ENCODE measurements at regions not wholly inside any gene's neighbourhood (a gene's known extent, or its start where the extent isn't known, plus 50 kb on each side); places are given as distances from the start of the nearest gene placed in this dataset.

DNA sequence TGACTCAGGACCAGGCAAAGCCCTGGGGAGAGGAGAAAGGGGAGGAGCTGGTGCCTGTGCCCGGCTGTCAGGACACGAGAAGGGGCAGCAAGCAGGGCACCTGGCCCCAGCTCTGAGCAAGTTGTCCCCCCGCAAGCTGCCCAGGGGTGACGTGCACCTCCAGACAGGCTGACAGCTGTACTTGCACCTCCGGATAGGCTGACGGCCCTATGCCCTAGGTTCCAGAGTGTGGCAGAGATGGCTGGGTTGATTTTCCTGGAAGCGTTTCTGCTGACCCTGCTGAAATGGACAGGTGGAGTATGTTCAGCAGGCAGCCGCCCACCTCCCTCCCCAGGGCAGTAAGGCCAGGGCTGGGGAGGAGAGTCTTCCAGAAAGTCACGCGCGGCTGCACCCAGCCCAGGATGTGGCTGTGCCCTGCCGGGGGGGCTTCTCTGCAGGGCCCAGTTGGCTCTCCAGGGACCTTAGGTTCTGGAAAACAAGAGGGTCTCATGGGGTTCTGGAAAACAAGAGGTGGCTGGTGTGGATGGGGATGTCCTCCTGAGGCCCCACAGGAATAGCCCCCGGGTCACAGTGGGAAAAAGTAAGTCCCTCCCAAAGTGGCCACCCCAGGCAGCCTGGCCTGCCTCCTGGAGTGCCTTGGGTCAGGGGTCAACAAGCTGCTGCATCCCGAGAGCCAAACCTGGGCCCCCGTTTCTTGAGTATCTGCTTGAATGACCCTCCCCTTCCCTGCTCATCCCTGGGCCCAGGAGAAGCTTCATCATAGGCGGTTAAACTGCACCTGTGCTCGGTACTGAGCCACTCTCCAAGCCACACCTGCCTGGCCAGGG is 71.4 kb upstream of the OTOS start:
- TF ChIP-seq, protein P1, sequence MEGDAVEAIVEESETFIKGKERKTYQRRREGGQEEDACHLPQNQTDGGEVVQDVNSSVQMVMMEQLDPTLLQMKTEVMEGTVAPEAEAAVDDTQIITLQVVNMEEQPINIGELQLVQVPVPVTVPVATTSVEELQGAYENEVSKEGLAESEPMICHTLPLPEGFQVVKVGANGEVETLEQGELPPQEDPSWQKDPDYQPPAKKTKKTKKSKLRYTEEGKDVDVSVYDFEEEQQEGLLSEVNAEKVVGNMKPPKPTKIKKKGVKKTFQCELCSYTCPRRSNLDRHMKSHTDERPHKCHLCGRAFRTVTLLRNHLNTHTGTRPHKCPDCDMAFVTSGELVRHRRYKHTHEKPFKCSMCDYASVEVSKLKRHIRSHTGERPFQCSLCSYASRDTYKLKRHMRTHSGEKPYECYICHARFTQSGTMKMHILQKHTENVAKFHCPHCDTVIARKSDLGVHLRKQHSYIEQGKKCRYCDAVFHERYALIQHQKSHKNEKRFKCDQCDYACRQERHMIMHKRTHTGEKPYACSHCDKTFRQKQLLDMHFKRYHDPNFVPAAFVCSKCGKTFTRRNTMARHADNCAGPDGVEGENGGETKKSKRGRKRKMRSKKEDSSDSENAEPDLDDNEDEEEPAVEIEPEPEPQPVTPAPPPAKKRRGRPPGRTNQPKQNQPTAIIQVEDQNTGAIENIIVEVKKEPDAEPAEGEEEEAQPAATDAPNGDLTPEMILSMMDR (IDR thresholded peaks at IDR 0.05; ENCODE audit: low read length): no peak
- TF ChIP-seq EZH2 (optimal IDR thresholded peaks at IDR 0.05; ENCODE audit: low read depth, low read length) (no peak), EZH2phosphoT487 (IDR thresholded peaks at IDR 0.05; ENCODE audit: low read length) (no peak)
